ENCODE measurements at regions not wholly inside any gene's neighbourhood (a gene's known extent, or its start where the extent isn't known, plus 50 kb on each side); places are given as distances from the start of the nearest gene placed in this dataset.
"Not testable (repeated sequence)": the region's sequence is repeated elsewhere in the genome, so short reads cannot be mapped to it uniquely, and the experiment has no call there.

GRCh38 chr4:30972542-30972941 lies 252.4 kb downstream of the PCDH7 start:
- intact Hi-C loops (cut with DNase I): no loop called here
- no peak for DNase-seq (ENCODE audit: low spot score)

GRCh38 chr4:30973993-30974392 lies 253.8 kb downstream of the PCDH7 start:
- DNase-seq (ENCODE audit: low spot score): no peak
- intact Hi-C loops (cut with DNase I): no loop called here

GRCh38 chr4:30979402-30979801 lies 259.2 kb downstream of the PCDH7 start:
- intact Hi-C loops (cut with DNase I): no loop called here
- DNase-seq (ENCODE audit: low spot score): no peak

GRCh38 chr4:30989508-30989907 lies 269.3 kb downstream of the PCDH7 start:
- no peak for DNase-seq (ENCODE audit: low spot score)
- intact Hi-C loops (cut with DNase I): no loop called here

GRCh38 chr4:30996841-30997240 lies 276.7 kb downstream of the PCDH7 start:
- intact Hi-C loops (cut with DNase I): no loop called here
- no peak for DNase-seq (ENCODE audit: low spot score)

GRCh38 chr4:31005037-31005436 lies 284.9 kb downstream of the PCDH7 start:
- intact Hi-C loops (cut with DNase I): no loop called here
- no peak for DNase-seq (ENCODE audit: low spot score)

GRCh38 chr4:31007858-31008257 lies 287.7 kb downstream of the PCDH7 start:
- intact Hi-C loops (cut with DNase I): no loop called here
- DNase-seq (ENCODE audit: low spot score): no peak

GRCh38 chr4:31009926-31010325 lies 289.8 kb downstream of the PCDH7 start:
- DNase-seq (ENCODE audit: low spot score): no peak
- intact Hi-C loops (cut with DNase I): no loop called here

GRCh38 chr4:31015123-31015522 lies 295.0 kb downstream of the PCDH7 start:
- DNase-seq (ENCODE audit: low spot score): no peak
- intact Hi-C loops (cut with DNase I): no loop called here

- intact Hi-C loops (cut with DNase I): no loop called here
Observed at GRCh38 chr4:31016322-31017061, 296.3 kb downstream of the PCDH7 start.

GRCh38 chr4:31020363-31020762 lies 300.2 kb downstream of the PCDH7 start:
- intact Hi-C loops (cut with DNase I): no loop called here
- no peak for DNase-seq (ENCODE audit: low spot score)

More at GRCh38 chr4:31016322-31017061, 296.3 kb downstream of the PCDH7 start:
- DNase-seq (ENCODE audit: low spot score): no peak

- intact Hi-C loops (cut with DNase I): no loop called here
Observed at GRCh38 chr4:31021008-31021407, 300.8 kb downstream of the PCDH7 start.

GRCh38 chr4:31022702-31023101 lies 302.5 kb downstream of the PCDH7 start:
- intact Hi-C loops (cut with DNase I): no loop called here
- DNase-seq (ENCODE audit: low spot score): no peak

More at GRCh38 chr4:31021008-31021407, 300.8 kb downstream of the PCDH7 start:
- DNase-seq (ENCODE audit: low spot score): no peak

GRCh38 chr4:31023109-31023508 lies 302.9 kb downstream of the PCDH7 start:
- DNase-seq (ENCODE audit: low spot score): no peak
- intact Hi-C loops (cut with DNase I): no loop called here

- no peak for DNase-seq (ENCODE audit: low spot score)
- intact Hi-C loops (cut with DNase I): no loop called here
Observed at GRCh38 chr4:31023742-31024141, 303.6 kb downstream of the PCDH7 start.

- intact Hi-C loops (cut with DNase I): not testable (repeated sequence)
Observed at GRCh38 chr4:31024781-31025180, 304.6 kb downstream of the PCDH7 start.

GRCh38 chr4:31026256-31026655 lies 306.1 kb downstream of the PCDH7 start:
- intact Hi-C loops (cut with DNase I): no loop called here
- no peak for DNase-seq (ENCODE audit: low spot score)

More at GRCh38 chr4:31024781-31025180, 304.6 kb downstream of the PCDH7 start:
- DNase-seq (ENCODE audit: low spot score): not testable (repeated sequence)

GRCh38 chr4:31034550-31034949 lies 314.4 kb downstream of the PCDH7 start:
- intact Hi-C loops (cut with DNase I): no loop called here
- no peak for DNase-seq (ENCODE audit: low spot score)

- DNase-seq (ENCODE audit: low spot score): no peak
- intact Hi-C loops (cut with DNase I): no loop called here
Observed at GRCh38 chr4:31035761-31036160, 315.6 kb downstream of the PCDH7 start.

GRCh38 chr4:31037703-31038102 lies 317.5 kb downstream of the PCDH7 start:
- intact Hi-C loops (cut with DNase I): no loop called here
- DNase-seq (ENCODE audit: low spot score): no peak

GRCh38 chr4:31039382-31039781 lies 319.2 kb downstream of the PCDH7 start:
- intact Hi-C loops (cut with DNase I): no loop called here

GRCh38 chr4:31040106-31040505 lies 319.9 kb downstream of the PCDH7 start:
- intact Hi-C loops (cut with DNase I): loop anchor here (5.0 to 10.0 kb wide), 2 partner anchors 318 to 335 kb away; partner anchors contain the start of gene PCDH7
- DNase-seq (ENCODE audit: low spot score): no peak

More at GRCh38 chr4:31039382-31039781, 319.2 kb downstream of the PCDH7 start:
- no peak for DNase-seq (ENCODE audit: low spot score)

All from cardiac septum (tissue), 1 donor.